Mucosa of descending colon (tissue), 3 donors: ENCODE measurements at regions not wholly inside any gene's neighbourhood (a gene's known extent, or its start where the extent isn't known, plus 50 kb on each side); places are given as distances from the start of the nearest gene placed in this dataset.

ENCODE experiments used
- ATAC-seq: fragments of 200-7000 bp; cut with Tn5 transposase; one replicate; pipeline ENCODE4 v1.9.1; 2020; ENCODE audit warnings: mild to moderate bottlenecking, moderate library complexity
- DNase-seq, 3 donors: peaks; one replicate each; pipeline ENCODE4 v3.0.0-alpha.2; 2020
- H3K36me3 ChIP-seq: fragments of 200-600 bp; one replicate; pipeline ENCODE4 v1.8.0; 2021; ENCODE audit warnings: low read depth, mild to moderate bottlenecking
- H3K4me1 ChIP-seq: fragments of 200-600 bp; one replicate; pipeline ENCODE4 v1.8.0; 2021; ENCODE audit warnings: low read depth, mild to moderate bottlenecking
- H3K4me3 ChIP-seq: fragments of 200-600 bp; one replicate; pipeline ENCODE4 v1.8.0; 2021; ENCODE audit warnings: mild to moderate bottlenecking
- H3K9me3 ChIP-seq: fragments of 200-600 bp; one replicate; pipeline ENCODE4 v1.8.0; 2021; ENCODE audit warnings: mild to moderate bottlenecking
- intact Hi-C, 2 donors: fragments of 100-400 bp; cut with DNase I in 1 of 2; cut with micrococcal nuclease in 1 of 2; formaldehyde crosslinking; loops; one replicate each; pipeline versions ENCODE4 v1.11.0 to v1.11.1; 2022; cut with DNase I, micrococcal nuclease
- TF ChIP-seq, protein P1 (sequence below): fragments of 200-600 bp; IDR thresholded peaks from one replicate; pipeline ENCODE4 v1.8.0; 2022; ENCODE audit warnings: antibody characterized with exemption, mild to moderate bottlenecking
- donor health status: DM: no; HTN: no; CAD: no; lungs with moderate emphysema.
- donor health status: DM: no; HTN: no; CAD: no.
- donor health status: DM: no; HTN: yes; CAD: no.

- intact Hi-C loops: no loop called here
- H3K36me3 ChIP-seq: no peaks in the 10 kb centered on the region
- no peaks in the 10 kb centered on the region for H3K4me1 ChIP-seq
- DNase-seq (no peak), ATAC-seq (no peak)
- no peak overlapping the region for H3K4me3 ChIP-seq
- TF ChIP-seq, protein P1, sequence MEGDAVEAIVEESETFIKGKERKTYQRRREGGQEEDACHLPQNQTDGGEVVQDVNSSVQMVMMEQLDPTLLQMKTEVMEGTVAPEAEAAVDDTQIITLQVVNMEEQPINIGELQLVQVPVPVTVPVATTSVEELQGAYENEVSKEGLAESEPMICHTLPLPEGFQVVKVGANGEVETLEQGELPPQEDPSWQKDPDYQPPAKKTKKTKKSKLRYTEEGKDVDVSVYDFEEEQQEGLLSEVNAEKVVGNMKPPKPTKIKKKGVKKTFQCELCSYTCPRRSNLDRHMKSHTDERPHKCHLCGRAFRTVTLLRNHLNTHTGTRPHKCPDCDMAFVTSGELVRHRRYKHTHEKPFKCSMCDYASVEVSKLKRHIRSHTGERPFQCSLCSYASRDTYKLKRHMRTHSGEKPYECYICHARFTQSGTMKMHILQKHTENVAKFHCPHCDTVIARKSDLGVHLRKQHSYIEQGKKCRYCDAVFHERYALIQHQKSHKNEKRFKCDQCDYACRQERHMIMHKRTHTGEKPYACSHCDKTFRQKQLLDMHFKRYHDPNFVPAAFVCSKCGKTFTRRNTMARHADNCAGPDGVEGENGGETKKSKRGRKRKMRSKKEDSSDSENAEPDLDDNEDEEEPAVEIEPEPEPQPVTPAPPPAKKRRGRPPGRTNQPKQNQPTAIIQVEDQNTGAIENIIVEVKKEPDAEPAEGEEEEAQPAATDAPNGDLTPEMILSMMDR: no peak
- H3K9me3 ChIP-seq: peaks cover 4% of the 10 kb centered on the region
Measured at GRCh38 chr5:4145511-4145910, 549.9 kb downstream of the IRX1 start.

GRCh38 chr5:4148009-4148408, 552.4 kb downstream of the IRX1 start:
- no peak for ATAC-seq
- H3K4me3 ChIP-seq: no peak overlapping the region
- intact Hi-C loops: no loop called here
- DNase-seq: no peak
- no peaks in the 10 kb centered on the region for H3K36me3 ChIP-seq
- no peaks in the 10 kb centered on the region for H3K9me3 ChIP-seq
- no peaks in the 10 kb centered on the region for H3K4me1 ChIP-seq
- TF ChIP-seq, protein P1: no peak

DNA sequence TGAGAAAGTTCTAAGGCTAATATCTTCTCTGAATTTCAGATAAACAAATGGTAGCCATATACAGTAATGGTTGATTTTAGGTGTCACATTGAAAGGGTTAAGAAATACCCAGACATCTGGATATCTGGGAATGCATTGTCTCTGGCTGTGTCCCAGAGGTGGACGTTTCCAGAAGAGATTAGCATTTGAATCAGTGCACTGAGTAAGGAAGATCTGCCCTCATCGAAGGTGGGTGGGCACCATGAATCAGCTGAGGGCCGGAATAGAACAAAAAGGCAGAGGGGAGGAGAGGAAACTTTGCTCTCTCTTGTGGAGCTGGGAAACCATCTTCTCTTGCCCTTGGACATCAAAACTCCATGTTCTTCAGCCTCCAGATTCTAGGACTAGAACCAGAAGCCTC, 554.4 kb downstream of the IRX1 start:
- DNase-seq (no peak), ATAC-seq (no peak)
- H3K9me3 ChIP-seq: peaks cover 6% of the 10 kb centered on the region
- no peaks in the 10 kb centered on the region for H3K36me3 ChIP-seq
- H3K4me1 ChIP-seq: no peaks in the 10 kb centered on the region
- intact Hi-C loops: no loop called here
- TF ChIP-seq, protein P1: no peak
- no peak overlapping the region for H3K4me3 ChIP-seq

DNA sequence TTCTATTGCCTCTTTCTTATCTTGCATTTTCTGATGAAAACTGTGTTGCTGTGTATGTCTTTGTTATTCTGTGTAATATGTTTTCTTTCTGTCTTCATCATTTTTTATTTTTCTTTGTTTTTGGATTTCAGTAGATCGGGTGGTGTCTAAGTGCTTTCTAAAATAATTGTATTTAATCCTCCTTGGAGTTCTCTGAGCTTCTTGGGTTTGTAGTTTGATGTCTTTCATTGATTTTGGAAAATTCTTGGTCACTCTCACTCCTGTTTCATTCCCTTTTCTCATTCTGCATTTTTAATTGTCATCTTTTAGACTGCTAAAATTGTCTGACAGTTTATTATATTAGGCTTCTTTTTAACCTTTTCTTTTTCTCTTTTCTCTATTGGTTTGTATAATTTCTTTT, 560.5 kb downstream of the IRX1 start:
- intact Hi-C loops: no loop called here
- H3K36me3 ChIP-seq: no peaks in the 10 kb centered on the region
- DNase-seq (no peak), ATAC-seq (no peak)
- no peaks in the 10 kb centered on the region for H3K4me1 ChIP-seq
- TF ChIP-seq, protein P1: no peak
- H3K9me3 ChIP-seq: peaks cover 11% of the 10 kb centered on the region
- H3K4me3 ChIP-seq: no peak overlapping the region

DNA sequence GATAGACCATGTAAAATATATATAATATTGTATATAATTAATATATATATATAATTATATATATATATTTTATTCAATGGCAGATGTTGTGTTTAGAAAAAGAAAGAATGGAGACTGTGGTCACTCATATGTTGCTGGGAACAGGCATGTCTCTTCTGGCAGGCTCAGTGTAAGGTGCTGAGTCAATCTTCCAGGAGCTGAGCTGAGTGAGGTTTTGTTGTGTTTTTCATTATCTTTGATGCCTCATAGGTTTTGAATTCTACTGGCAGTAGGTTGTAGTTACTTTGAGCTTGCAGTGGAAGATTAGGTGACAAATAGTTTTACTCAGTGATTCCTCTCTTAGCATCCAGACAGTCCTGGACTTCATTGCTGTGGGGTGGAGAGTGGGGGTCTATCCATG, 561.3 kb downstream of the IRX1 start:
- ATAC-seq: no peak
- peaks cover 11% of the 10 kb centered on the region for H3K9me3 ChIP-seq
- H3K4me3 ChIP-seq: no peak overlapping the region
- no peak for DNase-seq
- intact Hi-C loops: no loop called here
- no peaks in the 10 kb centered on the region for H3K4me1 ChIP-seq
- H3K36me3 ChIP-seq: no peaks in the 10 kb centered on the region
- TF ChIP-seq, protein P1: no peak

- intact Hi-C loops: no loop called here
- peaks cover 11% of the 10 kb centered on the region for H3K9me3 ChIP-seq
Measured at GRCh38 chr5:4158750-4159447, 563.3 kb downstream of the IRX1 start.

More at GRCh38 chr5:4158750-4159447, 563.3 kb downstream of the IRX1 start:
- DNase-seq: no peak
- Histone ChIP-seq H3K4me1 (no peaks in the 10 kb centered on the region), H3K4me3 (no peak overlapping the region), H3K36me3 (no peaks in the 10 kb centered on the region)
- TF ChIP-seq, protein P1: no peak
- no peak for ATAC-seq
